Activated naive CD8-positive, alpha-beta T cell treated with anti-CD3 and anti-CD28 coated beads, Interleukin-2, amount 10 ng/mL, durations not matched to agents 7 days and 5 days (primary cell): ENCODE measurements at regions not wholly inside any gene's neighbourhood (a gene's known extent, or its start where the extent isn't known, plus 50 kb on each side); places are given as distances from the start of the nearest gene placed in this dataset.

Experiments used
- ATAC-seq: fragments of 150-1000 bp; cut with Tn5 transposase; one replicate; pipeline ENCODE4 v1.10.0; 2021; ENCODE audit warnings: low read depth, moderate library complexity
- POLR2A ChIA-PET: fragments of 350-600 bp; sonication (Branson Sonifier 250); formaldehyde crosslinking; loops from one replicate; lab custom pipeline; 2021; ENCODE audit warnings: antibody characterized with exemption; lab: Charles Lee
- DNase-seq: peaks from one replicate; pipeline ENCODE4 v3.0.0; 2021
- H3K27ac Mint-ChIP-seq: one replicate; pipeline ENCODE4 v1.8.0; 2022; ENCODE audit warnings: mild to moderate bottlenecking, mixed read lengths
- H3K27me3 Mint-ChIP-seq: one replicate; pipeline ENCODE4 v1.8.0; 2022; ENCODE audit warnings: mild to moderate bottlenecking, moderate library complexity, mixed read lengths
- H3K36me3 Mint-ChIP-seq: one replicate; pipeline ENCODE4 v1.8.0; 2021; ENCODE audit warnings: mild to moderate bottlenecking, mixed read lengths
- H3K4me1 Mint-ChIP-seq: one replicate; pipeline ENCODE4 v1.8.0; 2021; ENCODE audit warnings: mixed read lengths
- H3K4me3 Mint-ChIP-seq: one replicate; pipeline ENCODE4 v1.8.0; 2022; ENCODE audit warnings: mild to moderate bottlenecking, moderate library complexity, mixed read lengths
- H3K9me3 Mint-ChIP-seq: one replicate; pipeline ENCODE4 v1.8.0; 2021; ENCODE audit warnings: mixed read lengths

GRCh38 chr10:130580975-130581374 is 444.8 kb downstream of the GLRX3 start:
- Mint-ChIP-seq H3K4me1 (no peaks in the 10 kb centered on the region), H3K4me3 (no peak overlapping the region), H3K9me3 (no peaks in the 10 kb centered on the region), H3K36me3 (no peaks in the 10 kb centered on the region), H3K27me3 (peaks cover 2% of the 10 kb centered on the region), H3K27ac (no peak overlapping the region)
- POLR2A ChIA-PET, result no interaction called here
- DNase-seq (no peak), ATAC-seq (no peak)

- Mint-ChIP-seq H3K4me3 (no peak overlapping the region), H3K4me1 (no peaks in the 10 kb centered on the region), H3K27ac (no peak overlapping the region), H3K36me3 (no peaks in the 10 kb centered on the region), H3K27me3 (no peaks in the 10 kb centered on the region), H3K9me3 (peaks cover 3% of the 10 kb centered on the region)
- no peak for DNase-seq
- POLR2A ChIA-PET, result no interaction called here
- no peak for ATAC-seq
Observed at GRCh38 chr10:130587718-130588117, 451.5 kb downstream of the GLRX3 start.

GRCh38 chr10:130606001-130606405 is 469.8 kb downstream of the GLRX3 start:
- DNase-seq (no peak), ATAC-seq (no peak)
- Mint-ChIP-seq H3K4me3 (no peak overlapping the region), H3K27me3 (no peaks in the 10 kb centered on the region), H3K9me3 (no peaks in the 10 kb centered on the region), H3K36me3 (no peaks in the 10 kb centered on the region), H3K27ac (no peak overlapping the region), H3K4me1 (no peaks in the 10 kb centered on the region)
- POLR2A ChIA-PET, result no interaction called here

- POLR2A ChIA-PET, result no interaction called here
Observed at GRCh38 chr10:130607366-130607765, 471.2 kb downstream of the GLRX3 start.

GRCh38 chr10:130611239-130611638 is 475.0 kb downstream of the GLRX3 start:
- POLR2A ChIA-PET, result no interaction called here

More at GRCh38 chr10:130607366-130607765, 471.2 kb downstream of the GLRX3 start:
- Mint-ChIP-seq H3K27ac (no peak overlapping the region), H3K27me3 (no peaks in the 10 kb centered on the region), H3K4me1 (no peaks in the 10 kb centered on the region), H3K9me3 (no peaks in the 10 kb centered on the region), H3K4me3 (no peak overlapping the region), H3K36me3 (no peaks in the 10 kb centered on the region)
- no peak for DNase-seq
- no peak for ATAC-seq

GRCh38 chr10:130615457-130615856 is 479.3 kb downstream of the GLRX3 start:
- no peaks in the 10 kb centered on the region for H3K9me3 Mint-ChIP-seq
- ATAC-seq (no peak), DNase-seq (no peak)
- H3K4me3 Mint-ChIP-seq, result no peak overlapping the region
- no peaks in the 10 kb centered on the region for H3K27me3 Mint-ChIP-seq
- no peaks in the 10 kb centered on the region for H3K4me1 Mint-ChIP-seq
- no peak overlapping the region for H3K27ac Mint-ChIP-seq
- H3K36me3 Mint-ChIP-seq, result no peaks in the 10 kb centered on the region
- POLR2A ChIA-PET, result no interaction called here

More at GRCh38 chr10:130611239-130611638, 475.0 kb downstream of the GLRX3 start:
- no peak overlapping the region for H3K27ac Mint-ChIP-seq
- ATAC-seq (no peak), DNase-seq (no peak)
- no peaks in the 10 kb centered on the region for H3K9me3 Mint-ChIP-seq
- no peaks in the 10 kb centered on the region for H3K27me3 Mint-ChIP-seq
- no peaks in the 10 kb centered on the region for H3K36me3 Mint-ChIP-seq
- H3K4me3 Mint-ChIP-seq, result no peak overlapping the region
- no peaks in the 10 kb centered on the region for H3K4me1 Mint-ChIP-seq

- no peaks in the 10 kb centered on the region for H3K4me1 Mint-ChIP-seq
- ATAC-seq, result no peak
- no peaks in the 10 kb centered on the region for H3K36me3 Mint-ChIP-seq
- H3K4me3 Mint-ChIP-seq, result no peak overlapping the region
- DNase-seq, result no peak
- POLR2A ChIA-PET, result no interaction called here
- no peak overlapping the region for H3K27ac Mint-ChIP-seq
- H3K9me3 Mint-ChIP-seq, result no peaks in the 10 kb centered on the region
- no peaks in the 10 kb centered on the region for H3K27me3 Mint-ChIP-seq
Observed at GRCh38 chr10:130617985-130618384, 481.8 kb downstream of the GLRX3 start.

GRCh38 chr10:130618647-130619046 is 482.5 kb downstream of the GLRX3 start:
- no peak overlapping the region for H3K4me3 Mint-ChIP-seq
- H3K36me3 Mint-ChIP-seq, result no peaks in the 10 kb centered on the region
- H3K9me3 Mint-ChIP-seq, result no peaks in the 10 kb centered on the region
- no peaks in the 10 kb centered on the region for H3K4me1 Mint-ChIP-seq
- no peak overlapping the region for H3K27ac Mint-ChIP-seq
- ATAC-seq, result no peak
- no peaks in the 10 kb centered on the region for H3K27me3 Mint-ChIP-seq
- POLR2A ChIA-PET, result no interaction called here
- no peak for DNase-seq

GRCh38 chr10:130621231-130621775 is 485.1 kb downstream of the GLRX3 start:
- ATAC-seq (no peak), DNase-seq (no peak)
- Mint-ChIP-seq H3K4me3 (no peak overlapping the region), H3K27ac (no peak overlapping the region), H3K36me3 (no peaks in the 10 kb centered on the region), H3K4me1 (no peaks in the 10 kb centered on the region), H3K27me3 (no peaks in the 10 kb centered on the region), H3K9me3 (no peaks in the 10 kb centered on the region)
- POLR2A ChIA-PET, result no interaction called here

GRCh38 chr10:130623680-130624267 is 487.6 kb downstream of the GLRX3 start:
- Mint-ChIP-seq H3K27me3 (no peaks in the 10 kb centered on the region), H3K36me3 (no peaks in the 10 kb centered on the region), H3K9me3 (no peaks in the 10 kb centered on the region), H3K4me3 (no peak overlapping the region), H3K4me1 (no peaks in the 10 kb centered on the region), H3K27ac (no peak overlapping the region)
- ATAC-seq, result no peak
- POLR2A ChIA-PET, result no interaction called here
- DNase-seq, result no peak

GRCh38 chr10:130627346-130628045 is 491.3 kb downstream of the GLRX3 start:
- Mint-ChIP-seq H3K36me3 (no peaks in the 10 kb centered on the region), H3K4me1 (no peaks in the 10 kb centered on the region), H3K9me3 (peaks cover 2% of the 10 kb centered on the region), H3K27me3 (no peaks in the 10 kb centered on the region), H3K4me3 (no peak overlapping the region), H3K27ac (no peak overlapping the region)
- no peak for DNase-seq
- no peak for ATAC-seq
- POLR2A ChIA-PET, result no interaction called here

GRCh38 chr10:130630135-130630534 is 493.9 kb downstream of the GLRX3 start:
- no peak for ATAC-seq
- no peaks in the 10 kb centered on the region for H3K27me3 Mint-ChIP-seq
- H3K4me1 Mint-ChIP-seq, result peaks cover 2% of the 10 kb centered on the region
- no peak for DNase-seq
- H3K4me3 Mint-ChIP-seq, result no peak overlapping the region
- H3K27ac Mint-ChIP-seq, result no peak overlapping the region
- POLR2A ChIA-PET, result no interaction called here
- H3K36me3 Mint-ChIP-seq, result no peaks in the 10 kb centered on the region
- H3K9me3 Mint-ChIP-seq, result peaks cover 2% of the 10 kb centered on the region

GRCh38 chr10:130631142-130632096 is 495.2 kb downstream of the GLRX3 start:
- Mint-ChIP-seq H3K9me3 (peaks cover 2% of the 10 kb centered on the region), H3K27me3 (peaks cover 2% of the 10 kb centered on the region), H3K27ac (no peak overlapping the region), H3K36me3 (no peaks in the 10 kb centered on the region), H3K4me1 (peaks cover 2% of the 10 kb centered on the region), H3K4me3 (no peak overlapping the region)
- POLR2A ChIA-PET, result no interaction called here
- DNase-seq, result no peak
- ATAC-seq, result no peak
